ENCODE measurements at regions not wholly inside any gene's neighbourhood (a gene's known extent, or its start where the extent isn't known, plus 50 kb on each side); places are given as distances from the start of the nearest gene placed in this dataset.

- H3K18ac ChIP-seq (ENCODE audit: extremely low read depth, low read length) = no peak overlapping the region
- H3K4ac ChIP-seq (replicated peaks; ENCODE audit: insufficient read length, low read depth, low read length) = no peak overlapping the region
- no peak overlapping the region for H2BK5ac ChIP-seq (ENCODE audit: low read depth, low read length)
- H2BK12ac ChIP-seq (ENCODE audit: low read depth, low read length) = no peak overlapping the region
- ChIA-PET POLR2A (ENCODE audit: partially characterized antibody) (no interaction called here), CTCF (ENCODE audit: partially characterized antibody) (interaction anchor here (1.5 to 7.7 kb wide), 2 partner anchors 49 to 98 kb away, joined by 4 to 58 read pairs; no protein-coding TSS in a partner anchor)
- H3K79me1 ChIP-seq (ENCODE audit: low read depth, low read length) = no peaks in the 10 kb centered on the region
- DNase-seq (ENCODE audit: low read depth in 1 of 2, low spot score in 2 of 2) (no peak), FAIRE-seq (no peak)
- no peak overlapping the region for H2AFZ ChIP-seq (ENCODE audit: low read length)
- no peaks in the 10 kb centered on the region for H3K79me2 ChIP-seq (ENCODE audit: control insufficient read depth in 1 of 2, insufficient read depth in 2 of 2, low read length in 2 of 2)
- H4K91ac ChIP-seq (replicated peaks; ENCODE audit: insufficient read length, low read length) = no peak overlapping the region
- no peak overlapping the region for H2AK5ac ChIP-seq (ENCODE audit: low read depth, low read length)
- no peak overlapping the region for H3K27ac ChIP-seq (ENCODE audit: low read depth, low read length)
- H3K4me1 ChIP-seq (replicated peaks in 1 of 4; ENCODE audit: control insufficient read depth in 3 of 4, insufficient read depth in 4 of 4, low read length in 3 of 4) = peaks cover 0 to 8% (median 3%) of the 10 kb centered on the region in 4 experiments; a peak in 4 of 7 replicates
- no peaks in the 10 kb centered on the region; a peak in 1 of 7 replicates for H3K27me3 ChIP-seq (replicated peaks in 1 of 4; ENCODE audit: control insufficient read depth in 3 of 4, extremely low read depth in 1 of 4, insufficient read depth in 3 of 4, low read length in 3 of 4)
- H3K14ac ChIP-seq (ENCODE audit: insufficient read length) = no peak overlapping the region
- no peak overlapping the region for H3K23ac ChIP-seq (ENCODE audit: insufficient read length)
- H3K9ac ChIP-seq (replicated peaks in 1 of 4; ENCODE audit: extremely low read depth in 1 of 4, low read depth in 3 of 4, low read length in 3 of 4) = no peak overlapping the region
- no peaks in the 10 kb centered on the region for H4K20me1 ChIP-seq (replicated peaks in 1 of 2; ENCODE audit: control insufficient read depth in 1 of 2, insufficient read depth in 2 of 2, low read length in 2 of 2)
- no peak overlapping the region for H3K4me2 ChIP-seq (ENCODE audit: insufficient read depth in 1 of 2, low read depth in 2 of 2, low read length in 2 of 2)
- no peaks in the 10 kb centered on the region for H3K23me2 ChIP-seq (ENCODE audit: low read depth, low read length)
- H2BK15ac ChIP-seq (ENCODE audit: low read length) = no peak overlapping the region
- no peak overlapping the region for H4K8ac ChIP-seq (ENCODE audit: extremely low read depth, insufficient read depth, low read length)
- no peak overlapping the region for H4K5ac ChIP-seq (ENCODE audit: insufficient read length, low read depth, low read length)
- WGBS, 2 experiments (ENCODE audit: extremely low coverage in 1 of 2, insufficient coverage in 1 of 2, insufficient read length in 1 of 2, insufficient replicate concordance in 2 of 2, low coverage in 1 of 2, low lambda C conversion rate in 2 of 2, missing lambda C conversion rate in 1 of 2) = 87% methylated on average over 3 of the region's 3 CpGs; no CpG with 5 or more reads in 1 of the 2 experiments
- H3K56ac ChIP-seq (replicated peaks; ENCODE audit: insufficient read length, low read depth, low read length) = no peak overlapping the region
- H3K4me3 ChIP-seq (ENCODE audit: extremely low read depth in 1 of 4, insufficient read depth in 2 of 4, low read depth in 3 of 4, low read length in 4 of 4) = no peak overlapping the region
- no peaks in the 10 kb centered on the region for H3K36me3 ChIP-seq (ENCODE audit: control insufficient read depth in 2 of 4, insufficient read depth in 4 of 4, low read length in 3 of 4)
- H2BK20ac ChIP-seq (ENCODE audit: low read length) = no peak overlapping the region
- H3K9me3 ChIP-seq (ENCODE audit: insufficient read depth in 2 of 2, low read depth in 1 of 2, low read length in 1 of 2) = peaks cover 3 to 8% of the 10 kb centered on the region in 2 experiments; a peak in 3 of 4 replicates
- no peak overlapping the region for H2BK120ac ChIP-seq (replicated peaks; ENCODE audit: low read depth, low read length)
- TF ChIP-seq TBP (IDR thresholded peaks at IDR 0.05; ENCODE audit: low read depth, low read length) (no peak), CBX8 (IDR thresholded peaks at IDR 0.05; ENCODE audit: borderline replicate concordance, low read depth, low read length) (no peak), FOSL1 (IDR thresholded peaks at IDR 0.05; ENCODE audit: insufficient read depth, low read depth, low read length) (no peak), HDAC2 (IDR thresholded peaks at IDR 0.05; ENCODE audit: borderline replicate concordance in 1 of 2, low read depth in 2 of 2, low read length in 2 of 2) (no peak), POU5F1 (IDR thresholded peaks at IDR 0.05; ENCODE audit: low read depth, low read length) (no peak), SUZ12 (IDR thresholded peaks at IDR 0.05; ENCODE audit: low read length) (no peak), TAF7 (optimal IDR thresholded peaks at IDR 0.05; ENCODE audit: borderline replicate concordance, low read depth, low read length) (no peak), MAFK (IDR thresholded peaks at IDR 0.05; ENCODE audit: low read depth, low read length) (no peak), POLR2AphosphoS5 (IDR thresholded peaks at IDR 0.05; ENCODE audit: low read depth, low read length) (no peak), PHF8 (conservative IDR thresholded peaks at IDR 0.05; ENCODE audit: low read depth, low read length) (no peak), RAD21 (IDR thresholded peaks at IDR 0.05 in 1 of 2, conservative IDR thresholded peaks at IDR 0.05 in 1 of 2; ENCODE audit: low read depth in 2 of 2, low read length in 2 of 2) (no peak), TAF1 (IDR thresholded peaks at IDR 0.05; ENCODE audit: low read depth, low read length) (no peak), SRF (IDR thresholded peaks at IDR 0.05; ENCODE audit: low read depth, low read length) (no peak), RBBP5 (IDR thresholded peaks at IDR 0.05; ENCODE audit: borderline replicate concordance, low read depth, low read length) (no peak), GTF2F1 (IDR thresholded peaks at IDR 0.05; ENCODE audit: borderline replicate concordance, low read depth, low read length) (no peak)
These were observed 64.6 kb upstream of the IGFBP2 start for GRCh38 chr2:216568576-216568975.
